ENCODE measurements at regions not wholly inside any gene's neighbourhood (a gene's known extent, or its start where the extent isn't known, plus 50 kb on each side); places are given as distances from the start of the nearest gene placed in this dataset.
"Not testable (repeated sequence)": the region's sequence is repeated elsewhere in the genome, so short reads cannot be mapped to it uniquely, and the experiment has no call there.

DNA sequence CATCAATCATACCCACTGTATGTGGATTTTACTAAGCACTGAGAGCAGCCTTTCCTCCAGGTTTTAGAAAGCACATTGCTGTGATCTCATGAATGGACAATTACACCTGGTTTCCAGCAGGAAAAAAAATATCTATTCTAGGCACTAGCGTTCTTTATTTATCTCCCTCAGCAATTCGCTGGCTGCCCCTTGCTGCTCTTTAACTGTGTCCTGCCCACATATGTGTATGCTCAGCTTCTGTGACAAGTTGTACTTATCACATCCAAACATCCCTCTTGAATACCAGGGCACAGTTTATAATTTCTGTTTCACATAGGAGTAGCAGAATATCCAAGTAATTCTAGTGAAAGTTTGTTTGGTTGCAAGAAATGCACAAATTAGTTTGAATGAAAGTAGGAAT, 146.8 kb downstream of the USP46 start:
- DNase-seq (no peak), ATAC-seq (ENCODE audit: insufficient read depth, low read depth) (no peak)
- no peaks in the 10 kb centered on the region for H3K27me3 ChIP-seq (ENCODE audit: insufficient read depth, low read length, poor library complexity)
- no peaks in the 10 kb centered on the region for H3K79me2 ChIP-seq (ENCODE audit: insufficient read depth, low read length)
- no peak overlapping the region for H3K4me2 ChIP-seq (ENCODE audit: insufficient read depth, low read length)
- no peak overlapping the region for H3K27ac ChIP-seq (ENCODE audit: low read length)
- H3K9me3 ChIP-seq (ENCODE audit: insufficient read depth, low read length, severe bottlenecking), result no peaks in the 10 kb centered on the region
- H3K36me3 ChIP-seq (ENCODE audit: insufficient read depth, low read length), result no peaks in the 10 kb centered on the region
- no peak overlapping the region for H2AFZ ChIP-seq (ENCODE audit: low read depth, low read length)
- no peaks in the 10 kb centered on the region for H3K4me1 ChIP-seq (ENCODE audit: insufficient read depth, low read length)
- no peak overlapping the region for H3K9ac ChIP-seq (ENCODE audit: low read depth, low read length)
- no peak overlapping the region for H3K4me3 ChIP-seq (ENCODE audit: low read depth in 1 of 2, low read length in 2 of 2)
- H4K20me1 ChIP-seq (ENCODE audit: insufficient read depth, low read length), result no peaks in the 10 kb centered on the region
- TF ChIP-seq, protein P1, sequence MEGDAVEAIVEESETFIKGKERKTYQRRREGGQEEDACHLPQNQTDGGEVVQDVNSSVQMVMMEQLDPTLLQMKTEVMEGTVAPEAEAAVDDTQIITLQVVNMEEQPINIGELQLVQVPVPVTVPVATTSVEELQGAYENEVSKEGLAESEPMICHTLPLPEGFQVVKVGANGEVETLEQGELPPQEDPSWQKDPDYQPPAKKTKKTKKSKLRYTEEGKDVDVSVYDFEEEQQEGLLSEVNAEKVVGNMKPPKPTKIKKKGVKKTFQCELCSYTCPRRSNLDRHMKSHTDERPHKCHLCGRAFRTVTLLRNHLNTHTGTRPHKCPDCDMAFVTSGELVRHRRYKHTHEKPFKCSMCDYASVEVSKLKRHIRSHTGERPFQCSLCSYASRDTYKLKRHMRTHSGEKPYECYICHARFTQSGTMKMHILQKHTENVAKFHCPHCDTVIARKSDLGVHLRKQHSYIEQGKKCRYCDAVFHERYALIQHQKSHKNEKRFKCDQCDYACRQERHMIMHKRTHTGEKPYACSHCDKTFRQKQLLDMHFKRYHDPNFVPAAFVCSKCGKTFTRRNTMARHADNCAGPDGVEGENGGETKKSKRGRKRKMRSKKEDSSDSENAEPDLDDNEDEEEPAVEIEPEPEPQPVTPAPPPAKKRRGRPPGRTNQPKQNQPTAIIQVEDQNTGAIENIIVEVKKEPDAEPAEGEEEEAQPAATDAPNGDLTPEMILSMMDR (IDR thresholded peaks at IDR 0.05; ENCODE audit: borderline replicate concordance, extremely low read depth, low read length, poor library complexity, severe bottlenecking), result no peak
- no peak for TF ChIP-seq EZH2 (IDR thresholded peaks at IDR 0.05; ENCODE audit: borderline replicate concordance, low read depth, low read length, severe bottlenecking)

DNA sequence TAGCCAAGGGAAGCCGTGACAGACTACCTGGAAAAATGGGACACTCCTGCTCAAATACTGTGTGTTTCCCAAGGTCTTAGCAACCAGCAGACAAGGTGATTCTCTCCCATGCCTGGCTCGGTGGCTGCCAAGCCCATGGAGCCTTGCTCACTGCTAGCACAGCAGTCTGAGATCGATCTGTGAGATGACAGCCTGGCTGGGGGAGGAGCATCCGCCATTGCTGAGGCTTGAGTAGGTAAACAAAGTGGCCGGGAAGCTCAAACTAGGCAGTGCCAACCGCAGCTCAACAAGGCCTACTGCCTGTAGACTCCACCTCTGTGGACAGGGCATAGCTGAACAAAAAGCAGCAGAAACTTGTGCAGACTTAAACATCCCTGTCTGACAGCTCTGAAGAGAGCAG, 137.0 kb downstream of the USP46 start:
- H3K27me3 ChIP-seq (ENCODE audit: insufficient read depth, low read length, poor library complexity); H3K27ac ChIP-seq (ENCODE audit: low read length); H3K79me2 ChIP-seq (ENCODE audit: insufficient read depth, low read length); H4K20me1 ChIP-seq (ENCODE audit: insufficient read depth, low read length); H3K4me2 ChIP-seq (ENCODE audit: insufficient read depth, low read length); ATAC-seq (ENCODE audit: insufficient read depth, low read depth); H3K4me3 ChIP-seq (ENCODE audit: low read depth in 1 of 2, low read length in 2 of 2); H2AFZ ChIP-seq (ENCODE audit: low read depth, low read length); H3K9ac ChIP-seq (ENCODE audit: low read depth, low read length); DNase-seq; H3K4me1 ChIP-seq (ENCODE audit: insufficient read depth, low read length); H3K36me3 ChIP-seq (ENCODE audit: insufficient read depth, low read length); H3K9me3 ChIP-seq (ENCODE audit: insufficient read depth, low read length, severe bottlenecking): not testable (repeated sequence)

DNA sequence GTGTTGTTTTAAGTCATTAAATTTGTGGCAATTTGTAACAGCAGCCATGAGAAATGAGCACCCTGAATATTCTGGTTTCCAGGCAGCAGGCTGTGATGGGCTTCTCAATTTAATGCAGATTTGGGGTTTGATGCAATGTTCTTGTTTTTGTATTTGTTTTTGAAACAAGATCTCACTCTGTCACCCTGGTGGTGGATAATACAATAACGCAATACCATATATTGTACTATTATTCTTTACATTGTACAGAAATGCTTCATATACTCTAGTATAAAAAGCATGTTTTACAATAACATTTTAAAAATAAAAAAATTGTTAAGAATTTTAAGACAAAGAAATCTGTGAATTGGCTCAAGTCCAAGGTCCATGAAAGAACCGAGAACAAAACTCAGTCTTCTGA, 129.1 kb downstream of the USP46 start:
- DNase-seq, result no peak
- no peaks in the 10 kb centered on the region for H3K9me3 ChIP-seq (ENCODE audit: insufficient read depth, low read length, severe bottlenecking)
- no peak for TF ChIP-seq EZH2 (IDR thresholded peaks at IDR 0.05; ENCODE audit: borderline replicate concordance, low read depth, low read length, severe bottlenecking)
- TF ChIP-seq, protein P1 (IDR thresholded peaks at IDR 0.05; ENCODE audit: borderline replicate concordance, extremely low read depth, low read length, poor library complexity, severe bottlenecking), result no peak

DNA sequence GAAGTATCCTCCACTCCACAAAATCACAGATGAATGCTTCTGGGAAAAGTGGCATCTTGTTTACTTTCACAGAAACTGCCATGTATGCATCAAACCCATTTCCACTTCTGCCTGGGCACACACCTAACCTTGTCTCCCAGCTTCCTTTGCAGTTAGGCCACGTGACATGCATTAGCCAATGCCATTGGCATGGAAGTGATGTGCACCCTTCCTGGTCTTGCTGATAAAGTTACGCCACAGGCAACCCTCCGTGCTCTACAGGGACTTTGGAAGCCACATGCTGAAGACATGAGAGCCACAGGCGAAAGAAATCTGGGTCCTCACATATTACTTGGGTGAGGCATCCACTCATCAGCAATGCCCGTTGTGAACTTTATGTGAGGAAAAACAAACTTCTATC, 123.3 kb downstream of the USP46 start:
- no peak for ATAC-seq (ENCODE audit: insufficient read depth, low read depth)
- Histone ChIP-seq H3K36me3 (ENCODE audit: insufficient read depth, low read length) (no peaks in the 10 kb centered on the region), H3K27me3 (ENCODE audit: insufficient read depth, low read length, poor library complexity) (no peaks in the 10 kb centered on the region), H3K4me2 (ENCODE audit: insufficient read depth, low read length) (no peak overlapping the region), H3K79me2 (ENCODE audit: insufficient read depth, low read length) (no peaks in the 10 kb centered on the region), H3K4me3 (ENCODE audit: low read depth in 1 of 2, low read length in 2 of 2) (no peak overlapping the region), H4K20me1 (ENCODE audit: insufficient read depth, low read length) (no peaks in the 10 kb centered on the region), H3K9me3 (ENCODE audit: insufficient read depth, low read length, severe bottlenecking) (no peaks in the 10 kb centered on the region), H3K4me1 (ENCODE audit: insufficient read depth, low read length) (no peaks in the 10 kb centered on the region), H3K9ac (ENCODE audit: low read depth, low read length) (no peak overlapping the region), H2AFZ (ENCODE audit: low read depth, low read length) (no peak overlapping the region), H3K27ac (ENCODE audit: low read length) (no peak overlapping the region)
- no peak for DNase-seq
- TF ChIP-seq, protein P1 (IDR thresholded peaks at IDR 0.05; ENCODE audit: borderline replicate concordance, extremely low read depth, low read length, poor library complexity, severe bottlenecking), result no peak
- TF ChIP-seq EZH2 (IDR thresholded peaks at IDR 0.05; ENCODE audit: borderline replicate concordance, low read depth, low read length, severe bottlenecking), result no peak

More for the DNA sequence above, 129.1 kb downstream of the USP46 start:
- Histone ChIP-seq H3K36me3 (ENCODE audit: insufficient read depth, low read length) (no peaks in the 10 kb centered on the region), H3K27me3 (ENCODE audit: insufficient read depth, low read length, poor library complexity) (no peaks in the 10 kb centered on the region), H3K4me1 (ENCODE audit: insufficient read depth, low read length) (no peaks in the 10 kb centered on the region), H3K27ac (ENCODE audit: low read length) (no peak overlapping the region), H3K4me3 (ENCODE audit: low read depth in 1 of 2, low read length in 2 of 2) (no peak overlapping the region), H4K20me1 (ENCODE audit: insufficient read depth, low read length) (no peaks in the 10 kb centered on the region), H2AFZ (ENCODE audit: low read depth, low read length) (no peak overlapping the region), H3K9ac (ENCODE audit: low read depth, low read length) (no peak overlapping the region), H3K79me2 (ENCODE audit: insufficient read depth, low read length) (no peaks in the 10 kb centered on the region), H3K4me2 (ENCODE audit: insufficient read depth, low read length) (no peak overlapping the region)
- no peak for ATAC-seq (ENCODE audit: insufficient read depth, low read depth)

All from DND-41 (cell line).